Fibroblast of skin of back (primary cell): ENCODE measurements at regions not wholly inside any gene's neighbourhood (a gene's known extent, or its start where the extent isn't known, plus 50 kb on each side); places are given as distances from the start of the nearest gene placed in this dataset.
"Not testable (repeated sequence)": the region's sequence is repeated elsewhere in the genome, so short reads cannot be mapped to it uniquely, and the experiment has no call there.

ENCODE experiments used
- DNase-seq: peaks from one replicate; pipeline ENCODE4 v3.0.0-alpha.2; 2013

DNA sequence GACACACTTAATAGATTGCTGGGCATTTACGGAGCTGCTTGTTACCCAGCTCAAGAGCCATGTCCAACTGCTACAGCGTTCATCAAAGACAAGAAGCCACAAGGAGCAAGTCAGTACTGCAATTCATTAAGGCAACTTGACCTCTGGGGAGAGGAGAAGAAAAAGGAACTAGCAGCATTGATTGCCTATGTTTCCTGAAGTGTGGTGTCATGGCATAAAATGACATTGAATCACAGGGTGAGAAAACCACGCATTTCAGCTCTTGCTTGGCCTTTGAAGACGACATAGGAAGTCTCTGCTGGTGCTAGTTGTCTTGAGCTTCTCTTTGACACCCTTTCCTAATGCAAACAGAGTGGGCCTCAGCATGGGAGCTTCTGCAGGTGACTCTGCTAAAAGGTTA is 139.1 kb downstream of the CDH26 start:
- DNase-seq = no peak

DNA sequence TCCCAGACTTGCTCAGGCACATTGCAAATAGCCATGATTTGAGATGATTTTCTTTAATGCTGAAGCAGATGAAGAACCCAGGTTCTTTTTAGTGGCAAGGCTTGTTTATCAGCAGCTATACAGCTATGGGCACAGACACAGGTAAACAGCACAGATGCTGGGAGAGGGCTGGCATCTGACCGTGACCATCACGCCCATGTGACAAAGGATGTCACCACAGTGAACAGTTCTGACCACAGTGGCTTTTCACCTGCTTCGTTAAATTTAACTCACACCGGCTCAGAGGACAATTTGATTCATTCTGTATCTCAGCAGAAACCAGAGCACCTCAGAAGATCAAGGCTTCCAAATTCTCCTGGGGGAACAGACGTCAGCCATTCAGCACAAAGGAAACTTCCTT is 142.6 kb downstream of the CDH26 start:
- DNase-seq = no peak

DNA sequence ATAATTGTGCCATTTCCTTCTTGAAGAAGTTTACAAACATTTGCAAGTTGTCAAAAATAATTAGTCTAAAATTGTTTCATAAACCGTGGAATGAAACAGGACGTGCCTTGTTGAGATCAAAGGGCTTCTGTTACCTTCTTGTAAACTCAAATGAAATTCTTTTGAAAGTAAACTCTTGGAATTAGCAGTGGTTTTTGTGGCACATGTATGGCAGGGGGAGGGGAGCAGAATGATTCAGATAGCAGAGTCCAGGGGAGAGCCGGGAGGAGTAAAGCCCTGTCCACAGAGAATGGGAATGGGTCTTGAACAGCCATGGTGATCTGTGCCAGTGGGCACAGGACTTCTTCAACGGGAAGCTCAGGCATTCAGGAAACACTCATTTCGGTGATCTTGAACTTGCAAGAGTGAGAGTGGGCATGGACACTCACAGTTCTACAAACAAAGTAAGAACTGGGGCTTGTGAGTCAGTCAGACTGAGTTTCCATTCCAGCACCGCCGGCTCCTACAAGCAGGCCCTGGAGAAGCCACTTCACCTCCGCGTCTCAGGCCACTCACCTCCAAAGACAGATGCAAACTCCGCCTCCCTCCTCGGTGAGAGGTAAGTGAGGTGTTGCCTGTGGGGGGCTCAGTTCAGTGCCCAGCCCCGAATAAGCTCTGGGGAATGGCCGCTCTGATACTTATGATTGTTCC is 143.1 kb downstream of the CDH26 start:
- no peak for DNase-seq

DNA sequence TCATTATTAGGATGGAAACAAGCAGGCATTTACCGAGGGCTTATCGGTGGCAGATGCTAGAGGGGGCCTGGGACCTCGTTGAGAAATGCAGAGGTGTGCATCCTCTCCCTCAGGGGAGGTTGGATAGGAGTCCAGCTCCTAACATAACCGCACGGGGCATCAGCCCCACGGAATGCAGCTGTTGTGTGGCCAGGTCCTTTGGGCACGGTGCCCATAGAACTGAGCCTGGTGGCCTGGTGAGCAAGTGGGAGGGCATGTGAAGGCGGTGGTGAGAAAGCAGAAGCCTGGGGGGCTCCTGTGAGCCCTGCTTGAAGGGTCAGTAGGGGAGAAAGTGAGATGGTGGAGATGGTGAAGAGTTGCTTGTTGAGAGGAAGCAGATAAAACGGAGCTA is 143.7 kb downstream of the CDH26 start:
- DNase-seq = no peak

DNA sequence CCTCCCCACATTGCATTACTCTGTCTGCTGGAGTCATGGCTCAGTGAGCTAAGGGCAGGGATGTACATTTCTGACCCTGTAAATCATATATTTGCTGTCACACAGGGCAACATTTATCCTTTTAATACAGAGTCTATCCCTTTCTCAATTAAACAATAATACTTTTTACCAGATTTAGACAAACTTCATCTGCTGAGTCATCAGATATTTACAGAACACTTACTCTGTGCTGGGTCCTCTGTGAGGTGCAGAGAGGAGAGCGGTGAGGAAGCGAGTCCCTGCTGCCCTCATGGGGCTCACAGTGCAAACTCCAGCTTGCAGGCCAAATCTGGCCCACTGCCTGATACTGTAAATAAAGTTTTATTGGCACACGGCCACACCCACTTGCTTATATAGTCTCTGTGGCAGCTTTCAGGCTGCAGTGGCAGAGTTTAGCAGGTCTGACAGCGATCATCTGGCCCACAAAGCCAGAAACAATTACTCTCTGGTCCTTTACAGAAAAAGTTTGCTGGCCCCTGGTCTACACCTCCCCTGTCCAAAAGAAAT is 144.5 kb downstream of the CDH26 start:
- DNase-seq = no peak

DNA sequence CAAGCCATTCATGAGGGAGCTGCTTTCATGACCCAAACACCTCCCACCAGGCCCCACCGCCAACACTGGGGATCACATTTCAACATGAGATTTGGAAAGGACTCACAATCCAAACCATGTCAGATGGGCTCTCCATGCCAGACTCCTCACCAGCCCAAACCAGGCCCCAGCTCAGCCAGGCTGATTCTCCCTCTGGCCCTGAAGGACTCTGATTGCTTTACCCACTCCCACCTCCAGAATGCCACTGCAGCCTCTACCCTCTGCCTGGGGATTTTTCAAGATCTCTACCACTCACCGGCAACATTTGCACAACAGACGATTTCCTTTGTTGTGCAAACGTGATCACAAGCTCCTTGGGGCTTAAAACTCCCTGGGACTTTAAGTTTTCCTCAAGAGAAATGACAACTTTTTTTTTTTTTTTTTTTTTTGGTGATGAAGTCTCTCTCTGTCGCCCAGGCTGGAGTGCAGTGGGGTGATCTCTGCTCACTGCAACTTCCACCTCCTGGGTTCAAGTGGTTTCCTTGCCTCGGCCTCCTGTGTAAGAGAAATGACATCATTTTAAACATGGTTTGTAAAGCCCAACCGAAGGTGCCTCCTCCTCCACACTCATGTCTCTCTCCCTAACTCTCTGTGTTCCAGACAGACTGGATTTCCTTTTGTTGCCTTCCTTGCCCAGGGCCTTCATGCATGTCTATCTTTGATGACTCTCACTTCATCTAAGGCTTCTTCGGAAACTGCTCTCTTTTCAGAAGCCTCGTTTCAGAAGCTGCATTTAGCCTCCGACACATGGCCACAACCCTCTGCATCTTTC is 147.0 kb downstream of the CDH26 start:
- no peak for DNase-seq

DNA sequence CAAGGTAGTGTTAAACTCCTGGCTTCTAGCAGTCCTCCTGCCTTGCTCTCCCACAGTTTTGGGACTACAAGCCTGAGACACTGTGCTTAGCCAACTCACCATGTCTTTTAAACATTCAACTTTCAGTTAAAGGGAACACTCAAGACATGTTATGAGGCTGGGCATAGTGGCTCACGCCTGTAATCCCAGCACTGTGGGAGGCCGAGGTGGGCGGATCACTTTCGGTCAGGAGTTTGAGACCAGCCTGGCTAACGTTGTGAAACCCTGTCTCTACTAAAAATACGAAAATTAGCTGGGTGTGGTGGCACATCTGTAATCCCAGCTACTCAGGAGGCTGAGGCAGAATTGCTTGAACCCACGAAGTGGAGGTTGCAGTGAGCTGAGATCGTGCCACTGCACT is 148.0 kb downstream of the CDH26 start:
- DNase-seq = not testable (repeated sequence)

DNA sequence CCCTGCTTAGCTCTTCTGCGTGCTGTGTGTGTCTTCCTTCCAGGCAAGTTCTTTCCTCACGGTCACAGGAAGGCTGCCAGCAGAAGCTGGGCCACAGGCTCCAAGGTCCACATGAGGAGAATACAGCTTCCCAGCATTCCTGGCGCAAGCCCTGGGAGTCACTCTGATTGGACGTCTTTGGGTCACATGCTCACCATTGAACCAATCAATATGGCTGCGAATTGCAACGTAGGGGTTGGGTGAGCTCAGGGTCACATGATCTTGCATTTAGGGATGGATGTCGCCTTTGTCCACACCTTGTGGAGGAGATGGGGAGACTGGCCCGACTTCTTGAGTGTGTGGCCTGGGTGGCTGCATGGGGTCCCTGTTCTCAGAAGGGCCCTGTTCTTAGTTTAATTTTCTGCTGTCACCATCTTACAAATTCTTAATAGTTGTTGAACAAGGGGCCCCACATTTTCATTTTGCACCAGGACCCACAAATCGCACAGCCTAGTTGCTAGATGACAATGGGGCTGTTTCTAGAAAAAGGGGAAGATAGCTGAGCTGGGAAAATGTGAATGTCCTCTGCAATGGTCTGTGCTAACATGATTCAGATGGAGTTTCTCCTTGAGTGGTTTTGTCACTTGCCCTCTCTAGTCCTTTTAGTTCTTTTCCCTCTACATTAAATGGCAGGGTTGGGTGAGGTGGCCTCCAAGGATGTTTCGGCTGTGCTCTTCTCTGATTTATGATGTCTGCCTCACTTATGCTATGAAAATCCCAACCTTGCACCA is 149.6 kb downstream of the CDH26 start:
- DNase-seq = no peak

DNA sequence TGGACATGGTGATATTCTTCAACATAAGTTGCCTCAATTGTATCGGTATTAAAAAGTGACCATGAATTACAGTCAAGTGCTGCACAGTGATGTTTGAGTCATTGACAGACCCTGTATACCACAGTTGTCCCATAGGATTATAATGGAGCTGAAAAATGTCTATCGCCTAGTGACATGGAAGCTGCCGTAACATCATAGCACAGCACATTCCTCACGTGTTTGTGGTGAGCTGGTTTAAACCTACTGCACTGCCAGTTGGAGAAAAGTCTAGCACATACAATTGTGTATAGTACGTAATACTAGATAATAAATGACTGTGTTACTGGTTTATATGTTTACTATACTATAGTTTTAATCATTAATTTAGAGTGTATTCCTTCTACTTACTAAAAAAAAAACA is 150.2 kb downstream of the CDH26 start:
- peak; percentile 91 for DNase-seq

DNA sequence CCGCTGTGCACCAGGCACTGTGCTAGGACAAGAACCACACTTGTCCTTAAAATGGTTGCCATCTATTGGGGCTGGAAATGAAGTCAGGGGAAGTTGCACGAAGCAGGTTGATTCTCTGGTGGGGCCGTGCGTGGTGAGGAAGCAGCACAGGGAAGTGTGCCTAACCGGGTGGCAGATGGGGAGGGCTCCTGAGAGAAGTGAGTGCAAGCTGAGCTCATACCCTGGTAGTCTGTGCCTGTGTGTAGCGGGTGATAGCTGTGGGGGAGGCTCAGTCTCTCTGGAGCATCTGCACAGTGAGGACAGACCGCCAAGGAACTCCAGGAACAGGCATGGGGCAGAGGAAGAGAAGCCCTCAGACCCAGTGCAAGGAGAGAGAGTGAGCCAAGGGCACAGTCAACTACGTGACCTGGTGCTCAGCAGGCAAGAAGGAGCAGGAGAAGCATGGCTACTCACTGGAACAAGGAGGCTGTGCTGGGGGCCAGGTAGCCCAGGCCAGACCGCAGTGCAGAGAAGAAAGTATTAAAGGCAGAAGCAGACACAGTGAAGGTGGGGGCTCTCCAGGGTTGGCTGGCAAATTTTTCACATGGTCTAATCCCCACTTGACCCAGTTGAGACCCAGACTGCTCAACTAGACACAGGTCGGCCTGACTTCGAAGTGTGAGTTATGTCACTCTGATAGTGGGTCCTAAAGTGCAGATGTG is 155.0 kb downstream of the CDH26 start:
- no peak for DNase-seq

DNA sequence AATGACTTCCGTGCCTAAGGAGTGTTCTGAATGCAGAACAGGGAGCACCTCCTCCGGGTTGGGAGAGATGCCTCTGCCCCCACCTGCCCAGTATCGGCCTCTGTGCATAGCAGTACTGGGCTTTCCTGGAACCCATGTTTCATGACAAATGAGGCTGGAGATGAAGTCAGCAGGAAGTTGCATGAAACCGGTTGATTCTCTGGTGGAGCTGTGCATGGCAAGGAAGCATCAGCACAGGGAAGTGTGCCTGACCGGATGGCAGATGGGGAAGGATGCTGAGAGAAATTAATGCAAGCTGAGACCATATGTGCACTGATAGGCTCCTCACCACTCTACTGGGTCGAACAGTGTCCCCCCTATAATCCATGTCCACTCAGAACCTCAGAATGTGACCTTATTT is 155.5 kb downstream of the CDH26 start:
- no peak for DNase-seq

DNA sequence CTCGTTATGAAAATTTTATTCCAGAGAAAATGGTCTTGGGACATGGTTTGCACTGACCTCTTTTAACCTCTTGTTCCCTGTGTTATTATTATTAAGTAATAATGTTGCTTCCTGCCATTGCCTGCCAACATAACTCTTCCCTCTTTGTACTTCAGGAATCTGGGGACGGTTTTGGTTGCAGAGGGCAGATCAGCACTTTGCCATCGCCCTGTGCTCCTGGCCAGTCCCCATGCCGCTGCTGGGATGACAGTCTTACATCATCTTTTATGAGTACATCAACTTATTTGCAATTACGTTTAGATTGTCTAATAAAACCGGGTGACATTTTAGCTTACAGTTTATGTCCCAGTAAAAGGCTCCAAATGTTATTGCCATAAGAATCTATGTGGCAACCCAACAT is 157.2 kb downstream of the CDH26 start:
- no peak for DNase-seq

DNA sequence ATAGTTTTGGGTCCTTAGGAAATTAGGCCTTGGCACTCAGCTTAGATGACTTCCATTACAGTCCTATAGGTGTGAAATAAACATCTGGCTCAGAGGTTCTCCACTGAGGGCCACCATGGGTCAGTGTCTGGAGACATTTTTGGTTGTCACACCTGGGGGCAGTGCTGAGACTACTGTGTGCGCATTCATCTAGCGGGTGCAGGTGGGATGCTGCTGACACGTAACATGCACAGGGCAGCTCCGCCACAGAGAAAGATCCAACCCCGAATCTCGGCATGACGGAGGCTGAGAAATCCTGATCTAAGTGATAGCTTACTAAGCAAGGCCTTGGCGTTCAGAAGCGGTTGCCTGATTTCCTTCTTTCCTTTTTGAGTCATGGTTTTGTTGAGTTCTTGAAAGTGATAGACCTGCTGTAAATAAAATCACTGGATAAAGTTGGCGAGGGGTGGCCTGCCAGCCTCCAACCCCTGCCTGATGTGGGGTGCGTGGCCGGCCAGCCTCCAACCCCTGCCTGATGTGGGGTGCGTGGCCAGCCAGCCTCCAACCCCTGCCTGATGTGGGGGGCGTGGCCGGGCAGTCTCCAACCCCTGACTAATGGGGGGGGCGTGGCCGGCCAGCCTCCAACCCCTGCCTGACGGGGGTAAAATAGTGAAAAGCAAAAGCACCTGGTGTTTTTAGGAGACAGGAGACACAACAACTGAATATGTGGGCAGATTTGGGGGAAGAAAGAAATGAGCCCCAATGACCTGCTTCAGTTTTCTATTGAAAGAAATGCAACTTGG is 158.1 kb downstream of the CDH26 start:
- no peak for DNase-seq

DNA sequence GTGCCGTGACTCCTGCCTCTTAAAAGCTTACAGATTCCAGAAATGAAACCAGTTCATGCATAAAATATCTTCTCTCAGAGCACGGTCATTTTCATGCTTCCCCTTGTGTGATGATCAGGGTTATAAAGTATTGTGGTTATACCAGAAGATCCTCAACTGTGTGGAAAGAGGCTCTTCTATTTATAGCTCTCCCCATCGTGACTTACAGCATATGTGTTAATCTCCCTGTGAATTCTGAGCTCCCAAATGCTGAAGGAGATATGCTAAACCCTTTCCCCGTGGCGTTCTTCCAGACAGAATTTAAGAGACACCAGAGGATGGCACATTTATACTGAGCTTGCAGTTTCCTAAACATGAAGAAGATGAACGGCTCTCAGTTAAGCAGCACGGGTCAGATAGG is 158.8 kb downstream of the CDH26 start:
- DNase-seq = peak; percentile 61

DNA sequence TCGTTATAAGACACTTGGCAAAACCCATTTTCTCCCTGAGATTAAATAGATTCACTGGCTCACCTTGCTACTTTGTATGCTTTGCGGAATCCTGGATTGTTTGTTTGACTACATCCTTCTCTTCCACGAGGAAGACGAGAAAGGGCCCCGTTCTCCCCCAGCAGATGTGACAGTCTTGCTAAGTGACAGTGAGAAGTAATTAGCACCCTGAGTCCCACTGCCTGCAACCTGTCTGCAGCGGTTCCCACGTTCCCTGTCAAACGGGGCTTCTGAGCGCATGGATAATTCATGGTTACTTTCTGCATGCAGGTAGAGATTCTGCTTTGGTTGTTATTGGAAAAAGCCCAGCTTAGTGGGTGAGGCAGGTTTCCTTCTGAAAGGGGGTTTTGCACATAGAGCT is 163.7 kb downstream of the CDH26 start:
- DNase-seq = no peak

DNA sequence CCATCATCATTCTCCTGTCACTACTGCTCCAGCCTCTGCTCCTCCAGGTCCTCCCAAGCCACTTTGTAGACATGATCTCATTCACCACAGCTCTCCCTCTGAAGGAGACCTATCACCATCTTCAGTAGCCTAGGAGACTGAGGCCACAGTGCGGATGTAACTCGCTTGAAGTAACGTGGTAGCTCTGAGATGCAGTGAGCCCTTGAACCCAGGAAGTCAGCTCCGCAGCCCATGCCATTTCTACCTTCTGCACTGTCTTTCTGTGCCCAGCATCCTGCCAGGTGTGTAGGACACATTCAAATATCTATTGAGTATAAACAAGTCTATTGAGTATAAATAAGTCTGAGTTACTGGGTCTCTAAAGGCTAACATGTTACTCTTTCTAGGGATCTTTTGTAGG is 164.4 kb downstream of the CDH26 start:
- no peak for DNase-seq

DNA sequence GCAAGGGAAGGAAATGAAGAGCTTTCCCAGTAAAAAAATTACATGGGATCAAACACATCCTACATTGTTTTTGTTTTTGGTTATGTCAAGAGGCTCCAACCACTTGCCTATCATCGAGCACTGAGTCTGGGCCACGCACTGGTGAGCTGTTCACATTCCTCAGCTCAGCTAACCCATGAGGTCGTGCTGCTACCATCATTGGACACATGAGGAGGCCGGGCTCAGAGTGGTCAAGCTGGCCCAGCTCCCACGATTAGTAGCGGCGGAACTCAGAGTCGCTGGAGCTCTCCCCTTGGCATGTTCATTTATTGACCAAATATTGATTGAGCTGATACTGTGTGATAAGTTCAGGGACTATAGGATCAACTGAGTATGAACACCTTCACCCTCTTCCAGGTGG is 164.9 kb downstream of the CDH26 start:
- DNase-seq = no peak

DNA sequence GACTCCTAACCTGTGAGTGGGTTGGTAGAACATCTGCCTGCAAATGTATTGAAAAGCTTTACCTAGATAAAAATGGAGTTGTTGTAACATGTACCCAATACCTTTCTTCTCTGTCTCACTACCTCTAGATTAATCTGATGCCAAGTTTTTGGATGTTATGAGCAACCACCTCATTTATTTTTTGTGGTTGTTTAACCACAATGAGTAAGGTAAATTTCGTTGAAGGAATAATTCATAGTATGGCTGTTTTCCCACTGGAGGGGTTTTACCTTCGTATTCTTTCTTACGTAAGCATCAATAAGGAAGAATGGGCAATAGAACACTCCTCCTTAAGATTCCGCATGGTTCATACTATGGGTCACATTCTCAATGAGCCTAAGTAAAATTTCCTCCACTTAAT is 165.4 kb downstream of the CDH26 start:
- DNase-seq = no peak

DNA sequence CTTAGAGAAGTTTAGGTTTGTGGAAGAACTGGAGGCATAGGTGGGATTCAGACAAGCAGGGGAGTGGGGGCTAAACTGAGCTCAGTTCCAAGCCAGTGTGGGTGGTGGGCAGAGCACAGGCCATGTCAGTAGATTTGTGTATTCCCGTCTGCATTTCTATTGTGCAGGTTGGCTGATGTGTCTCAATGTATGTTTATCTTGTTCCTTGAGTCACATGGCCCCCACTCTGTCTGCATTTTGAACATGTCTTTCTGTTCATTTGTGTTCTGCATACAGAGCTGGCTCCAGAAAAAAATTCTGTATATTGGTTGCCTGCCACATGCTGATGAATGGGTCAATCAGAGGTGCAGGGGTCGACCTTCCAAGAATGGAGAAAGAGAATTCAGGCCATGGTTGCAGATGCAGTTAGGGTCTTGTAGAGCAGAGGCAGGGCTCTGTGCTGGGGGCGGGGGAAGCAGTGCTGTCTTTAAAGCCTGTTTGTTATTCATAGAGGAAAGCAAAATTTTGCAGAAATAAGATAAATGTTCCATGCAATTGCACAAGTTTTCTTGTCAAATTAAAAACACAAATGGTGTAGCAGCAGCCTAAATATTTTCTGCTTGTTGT is 166.7 kb downstream of the CDH26 start:
- no peak for DNase-seq

DNA sequence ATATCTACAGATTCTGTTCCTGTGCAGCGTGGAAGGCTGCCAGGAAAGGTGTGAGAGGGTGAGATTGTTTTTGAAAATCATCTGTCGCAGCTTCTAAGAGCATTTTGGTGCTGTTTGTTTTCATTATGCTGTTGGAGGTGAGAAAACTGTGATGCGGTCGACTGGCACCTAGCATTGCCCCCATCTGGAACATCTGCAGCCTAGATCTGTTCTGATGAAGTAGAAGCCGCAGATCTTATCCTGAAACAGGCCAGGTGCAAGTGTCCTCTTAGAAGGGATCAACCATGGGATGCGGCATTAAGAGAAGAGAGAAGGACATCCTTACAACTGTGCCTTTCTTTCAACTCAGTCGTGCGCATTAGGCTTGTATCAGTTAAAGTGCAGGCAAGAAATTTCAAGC is 167.3 kb downstream of the CDH26 start:
- no peak for DNase-seq

DNA sequence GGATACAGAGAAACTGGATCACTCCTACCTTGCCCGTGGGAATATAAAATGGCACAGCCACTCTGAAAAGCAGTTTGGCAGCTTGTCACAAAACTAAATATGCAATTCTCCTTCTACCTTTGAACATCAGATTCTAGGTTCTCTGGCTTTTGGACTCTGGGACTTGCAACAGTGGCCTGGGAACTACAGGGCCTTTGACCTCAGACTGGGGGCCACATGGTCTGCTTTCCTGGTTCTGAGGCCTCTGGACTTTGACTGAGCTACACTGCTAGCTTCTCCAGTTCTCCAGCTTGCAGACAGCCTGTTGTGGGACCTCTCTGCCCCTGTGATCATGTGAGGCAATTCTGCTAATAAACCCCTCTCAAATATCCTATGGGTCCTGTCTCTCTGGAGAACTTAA is 168.8 kb downstream of the CDH26 start:
- no peak for DNase-seq
